ENCODE measurements at regions not wholly inside any gene's neighbourhood (a gene's known extent, or its start where the extent isn't known, plus 50 kb on each side); places are given as distances from the start of the nearest gene placed in this dataset.

DNA sequence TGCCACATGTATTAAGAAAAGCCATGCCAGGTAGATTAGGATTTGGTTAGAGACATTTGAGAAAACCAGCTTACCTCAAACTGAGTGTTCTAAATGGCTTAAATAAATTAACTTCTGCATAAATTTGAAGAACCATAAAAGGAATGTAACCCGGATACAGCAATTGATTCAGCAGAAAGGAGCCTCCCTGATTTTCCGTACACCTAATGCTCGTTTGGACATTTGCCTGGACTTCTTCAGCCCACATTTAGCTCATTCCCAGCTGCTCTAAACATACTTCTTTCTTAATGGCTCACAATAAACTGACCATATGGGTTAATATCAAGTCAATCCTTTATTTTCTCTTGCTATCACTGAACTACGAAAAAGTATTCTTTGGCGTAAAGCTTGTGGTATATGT lies 392.4 kb downstream of the ZNF516 start:
- no peaks in the 10 kb centered on the region for H3K36me3 ChIP-seq (replicated peaks in 1 of 2; ENCODE audit: control insufficient read depth in 1 of 2, insufficient read depth in 2 of 2, low read length in 2 of 2)
- no peaks in the 10 kb centered on the region for H3K4me1 ChIP-seq (ENCODE audit: control insufficient read depth in 1 of 2, insufficient read depth in 2 of 2, low read length in 2 of 2)
- Mint-ChIP-seq H3K27ac (no peak overlapping the region), H3K36me3 (no peaks in the 10 kb centered on the region), H3K4me1 (no peaks in the 10 kb centered on the region), H3K9me3 (peaks cover 0 to 13% (median 6%) of the 10 kb centered on the region in 7 donors), H3K4me3 (no peak overlapping the region), H3K27me3 (ENCODE audit: low read depth in 3 of 3) (peaks cover 0 to 2% (median 1%) of the 10 kb centered on the region in 3 donors)
- no peak overlapping the region for H2AFZ ChIP-seq (ENCODE audit: insufficient read depth, low read depth, low read length, poor library complexity, severe bottlenecking)
- no peaks in the 10 kb centered on the region for H4K20me1 ChIP-seq (ENCODE audit: insufficient read depth, low read length)
- no peaks in the 10 kb centered on the region for H3K27me3 ChIP-seq (ENCODE audit: control insufficient read depth in 2 of 2, insufficient read depth in 2 of 2, low read length in 2 of 2)
- TF ChIP-seq, protein P1, sequence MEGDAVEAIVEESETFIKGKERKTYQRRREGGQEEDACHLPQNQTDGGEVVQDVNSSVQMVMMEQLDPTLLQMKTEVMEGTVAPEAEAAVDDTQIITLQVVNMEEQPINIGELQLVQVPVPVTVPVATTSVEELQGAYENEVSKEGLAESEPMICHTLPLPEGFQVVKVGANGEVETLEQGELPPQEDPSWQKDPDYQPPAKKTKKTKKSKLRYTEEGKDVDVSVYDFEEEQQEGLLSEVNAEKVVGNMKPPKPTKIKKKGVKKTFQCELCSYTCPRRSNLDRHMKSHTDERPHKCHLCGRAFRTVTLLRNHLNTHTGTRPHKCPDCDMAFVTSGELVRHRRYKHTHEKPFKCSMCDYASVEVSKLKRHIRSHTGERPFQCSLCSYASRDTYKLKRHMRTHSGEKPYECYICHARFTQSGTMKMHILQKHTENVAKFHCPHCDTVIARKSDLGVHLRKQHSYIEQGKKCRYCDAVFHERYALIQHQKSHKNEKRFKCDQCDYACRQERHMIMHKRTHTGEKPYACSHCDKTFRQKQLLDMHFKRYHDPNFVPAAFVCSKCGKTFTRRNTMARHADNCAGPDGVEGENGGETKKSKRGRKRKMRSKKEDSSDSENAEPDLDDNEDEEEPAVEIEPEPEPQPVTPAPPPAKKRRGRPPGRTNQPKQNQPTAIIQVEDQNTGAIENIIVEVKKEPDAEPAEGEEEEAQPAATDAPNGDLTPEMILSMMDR (IDR thresholded peaks at IDR 0.05), result no peak
- no peak overlapping the region for H3K4me2 ChIP-seq (replicated peaks; ENCODE audit: extremely low read depth, low read length, poor library complexity, severe bottlenecking)
- intact Hi-C loops (cut with micrococcal nuclease), result no loop called here
- no peaks in the 10 kb centered on the region for H3K79me2 ChIP-seq (ENCODE audit: insufficient read depth, low read length)
- no peak overlapping the region for H3K27ac ChIP-seq (ENCODE audit: low read depth in 1 of 2, low read length in 2 of 2)
- no peak for DNase-seq
- WGBS (ENCODE audit: insufficient coverage), result 100% methylated on average over 1 of the region's 5 CpGs
- H3K4me3 ChIP-seq (replicated peaks in 1 of 3; ENCODE audit: low read depth in 2 of 3, low read length in 3 of 3), result no peak overlapping the region
- no peak overlapping the region for H3K9ac ChIP-seq (ENCODE audit: insufficient read depth, low read length, poor library complexity, severe bottlenecking)
- no peaks in the 10 kb centered on the region for H3K9me3 ChIP-seq (replicated peaks in 1 of 2; ENCODE audit: control insufficient read depth in 1 of 2, insufficient read depth in 1 of 2, low read length in 2 of 2)

DNA sequence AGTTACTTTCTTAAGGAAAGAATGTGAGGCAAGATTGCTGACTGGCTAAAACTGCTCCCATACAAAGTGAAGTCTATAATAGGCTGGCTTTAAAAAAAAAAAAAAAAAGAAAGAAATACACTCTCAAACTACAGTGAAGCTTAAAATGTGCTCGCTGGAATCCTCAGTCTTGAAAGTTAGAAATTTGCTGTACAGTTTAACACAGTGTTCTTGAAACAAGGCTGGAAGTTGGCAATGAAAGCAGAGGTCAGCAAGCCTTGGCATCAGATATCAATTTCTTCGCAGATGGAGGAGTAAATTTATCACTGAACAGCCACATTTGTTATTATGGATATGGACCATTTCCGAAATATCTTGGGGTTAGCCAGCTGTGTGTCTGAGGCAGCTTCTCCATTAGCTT lies 392.9 kb downstream of the ZNF516 start:
- Histone ChIP-seq H3K9me3 (replicated peaks in 1 of 2; ENCODE audit: control insufficient read depth in 1 of 2, insufficient read depth in 1 of 2, low read length in 2 of 2) (no peaks in the 10 kb centered on the region), H3K9ac (ENCODE audit: insufficient read depth, low read length, poor library complexity, severe bottlenecking) (no peak overlapping the region), H2AFZ (ENCODE audit: insufficient read depth, low read depth, low read length, poor library complexity, severe bottlenecking) (no peak overlapping the region), H3K4me1 (ENCODE audit: control insufficient read depth in 1 of 2, insufficient read depth in 2 of 2, low read length in 2 of 2) (no peaks in the 10 kb centered on the region), H3K27ac (ENCODE audit: low read depth in 1 of 2, low read length in 2 of 2) (no peak overlapping the region), H3K27me3 (ENCODE audit: control insufficient read depth in 2 of 2, insufficient read depth in 2 of 2, low read length in 2 of 2) (no peaks in the 10 kb centered on the region), H3K4me2 (replicated peaks; ENCODE audit: extremely low read depth, low read length, poor library complexity, severe bottlenecking) (no peak overlapping the region), H3K4me3 (replicated peaks in 1 of 3; ENCODE audit: low read depth in 2 of 3, low read length in 3 of 3) (no peak overlapping the region), H3K36me3 (replicated peaks in 1 of 2; ENCODE audit: control insufficient read depth in 1 of 2, insufficient read depth in 2 of 2, low read length in 2 of 2) (no peaks in the 10 kb centered on the region), H4K20me1 (ENCODE audit: insufficient read depth, low read length) (no peaks in the 10 kb centered on the region), H3K79me2 (ENCODE audit: insufficient read depth, low read length) (no peaks in the 10 kb centered on the region)
- peaks cover 0 to 2% (median 1%) of the 10 kb centered on the region in 3 donors for H3K27me3 Mint-ChIP-seq (ENCODE audit: low read depth in 3 of 3)
- peaks cover 0 to 14% (median 6%) of the 10 kb centered on the region in 7 donors for H3K9me3 Mint-ChIP-seq
- 100% methylated on average over 1 of the region's 3 CpGs for WGBS (ENCODE audit: insufficient coverage)
- no peak for DNase-seq
- H3K36me3 Mint-ChIP-seq, result no peaks in the 10 kb centered on the region
- H3K4me3 Mint-ChIP-seq, result no peak overlapping the region
- H3K27ac Mint-ChIP-seq, result no peak overlapping the region
- no peaks in the 10 kb centered on the region for H3K4me1 Mint-ChIP-seq
- intact Hi-C loops (cut with micrococcal nuclease), result no loop called here
- TF ChIP-seq, protein P1 (IDR thresholded peaks at IDR 0.05), result no peak
